Right renal cortex interstitium (tissue), 3 donors: ENCODE measurements at regions not wholly inside any gene's neighbourhood (a gene's known extent, or its start where the extent isn't known, plus 50 kb on each side); places are given as distances from the start of the nearest gene placed in this dataset.
"Not testable (repeated sequence)": the region's sequence is repeated elsewhere in the genome, so short reads cannot be mapped to it uniquely, and the experiment has no call there.

Source experiments
- DNase-seq, 3 donors: peaks; one replicate each; pipeline ENCODE4 v3.0.0-alpha.2; 2013; ENCODE audit warnings: low read depth in 3 of 3, low spot score in 2 of 3

DNA sequence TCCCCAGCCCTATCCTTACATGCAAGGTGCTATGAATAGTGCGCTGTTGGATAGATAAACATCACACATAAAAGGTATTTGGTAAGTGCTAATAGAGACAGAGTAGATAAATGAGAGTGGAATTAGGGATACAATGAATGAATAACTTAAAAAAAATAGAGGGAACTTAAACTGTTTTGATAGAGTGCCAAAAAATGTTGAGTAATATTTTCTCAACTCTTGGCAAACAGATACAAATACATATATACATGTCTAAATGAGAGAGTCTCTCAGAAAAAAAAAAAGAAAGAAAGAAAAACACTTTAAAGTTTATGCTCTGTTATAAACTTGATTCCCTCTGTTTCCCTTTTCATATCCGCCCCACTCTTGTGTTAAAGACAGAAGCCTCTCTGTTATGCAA lies 667.4 kb downstream of the ROBO2 start:
- DNase-seq: no peak

GRCh38 chr3:77709155-77709554 lies 669.3 kb downstream of the ROBO2 start:
- no peak for DNase-seq

DNA sequence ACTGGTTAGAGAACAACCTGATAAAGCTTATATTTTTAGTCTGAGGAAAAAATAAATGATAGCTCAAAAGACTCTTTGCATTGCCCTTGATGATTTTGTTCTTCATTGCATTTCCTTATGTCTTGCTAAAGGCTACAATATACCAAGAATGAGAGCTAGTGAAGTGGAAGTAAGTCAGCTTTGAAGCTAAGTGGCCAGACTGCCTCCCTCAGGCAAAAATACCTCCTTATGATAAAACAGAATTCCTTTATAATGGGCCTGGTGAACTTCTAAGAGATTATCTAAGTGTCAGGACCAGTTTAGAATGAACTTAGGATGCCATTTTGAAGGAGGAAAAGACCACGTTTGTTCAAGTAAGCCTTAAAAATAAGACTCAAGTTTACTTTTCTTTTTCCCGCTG lies 678.4 kb downstream of the ROBO2 start:
- DNase-seq: no peak

DNA sequence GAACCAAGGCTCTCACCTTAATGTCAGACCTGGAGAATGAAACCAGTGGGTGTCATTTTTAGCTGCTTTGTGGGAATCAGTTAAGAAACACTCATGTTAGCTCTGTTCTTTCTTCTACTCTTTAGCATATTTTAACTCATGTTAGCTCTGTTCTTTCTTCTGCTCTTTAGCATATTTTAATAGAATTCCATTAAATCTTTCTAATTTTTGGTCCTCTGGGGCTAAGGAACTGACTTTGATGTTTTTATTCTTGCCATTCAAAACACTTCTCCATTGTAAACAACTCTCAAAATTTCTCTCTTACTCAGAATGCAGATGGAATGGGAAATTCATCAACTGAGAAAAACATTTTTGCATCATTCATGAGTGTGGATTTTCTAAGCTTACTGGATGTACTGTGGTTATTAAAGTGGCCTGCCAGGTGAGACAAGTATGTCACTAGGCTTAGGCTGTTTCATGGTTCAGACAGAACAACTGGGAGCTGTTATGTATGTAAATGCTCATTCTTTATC lies 680.6 kb downstream of the ROBO2 start:
- no peak for DNase-seq

DNA sequence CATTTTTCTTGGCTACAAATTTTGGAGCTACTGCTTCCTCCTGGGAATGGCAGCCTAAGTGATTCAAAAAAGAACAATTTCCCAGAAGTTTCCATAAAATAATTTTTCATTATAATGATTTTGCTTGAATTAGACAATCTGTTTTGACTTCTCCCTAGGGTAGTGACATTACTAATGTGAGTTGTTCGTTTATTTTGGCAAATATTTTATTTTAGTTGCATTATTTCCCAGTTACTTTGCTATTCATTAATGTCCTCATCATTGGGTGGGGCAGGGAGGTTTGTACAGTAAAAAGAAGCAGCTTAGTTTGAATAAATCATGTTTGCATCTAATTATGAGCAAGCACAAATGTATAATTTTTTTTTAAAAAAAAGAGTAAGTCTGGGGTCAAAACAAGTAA lies 686.6 kb downstream of the ROBO2 start:
- no peak for DNase-seq

DNA sequence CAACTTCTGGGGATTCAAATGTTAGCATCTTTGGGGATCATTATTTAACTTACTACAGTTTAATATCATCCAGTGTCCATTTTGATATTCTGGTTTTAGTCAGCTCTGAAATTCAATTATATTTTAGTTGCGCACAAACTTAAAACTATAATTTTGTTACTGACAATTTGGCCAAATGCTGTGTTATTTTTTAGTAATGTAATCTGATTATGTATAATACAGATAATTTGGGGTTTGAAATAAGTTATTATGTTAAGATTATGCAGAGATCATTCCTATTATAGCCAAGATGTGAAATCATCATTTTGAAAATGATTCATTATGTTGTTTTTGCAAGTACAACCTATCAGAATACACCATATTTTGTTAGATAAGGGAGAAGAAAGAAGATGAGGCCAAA lies 706.1 kb downstream of the ROBO2 start:
- DNase-seq: no peak

DNA sequence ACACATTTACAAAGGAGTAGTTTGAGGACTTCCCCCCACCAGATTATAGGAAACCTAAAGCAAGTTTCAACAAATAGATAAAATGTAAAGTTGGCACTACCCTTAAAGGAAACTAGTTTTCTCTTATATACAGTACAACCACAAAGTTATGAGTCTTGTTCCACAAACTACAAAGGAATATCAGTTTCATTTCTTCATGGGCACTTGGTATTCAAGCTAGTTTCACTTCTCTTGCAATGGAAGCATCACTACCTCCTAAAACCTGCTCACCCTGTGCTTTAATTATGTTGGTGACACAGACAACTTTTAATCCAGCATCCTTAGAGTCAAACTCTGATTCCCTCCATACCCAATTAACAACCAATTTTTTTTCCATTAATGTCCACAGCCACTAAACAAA lies 707.0 kb downstream of the ROBO2 start:
- DNase-seq: no peak

GRCh38 chr3:77756397-77756975 lies 716.6 kb downstream of the ROBO2 start:
- DNase-seq: not testable (repeated sequence)

DNA sequence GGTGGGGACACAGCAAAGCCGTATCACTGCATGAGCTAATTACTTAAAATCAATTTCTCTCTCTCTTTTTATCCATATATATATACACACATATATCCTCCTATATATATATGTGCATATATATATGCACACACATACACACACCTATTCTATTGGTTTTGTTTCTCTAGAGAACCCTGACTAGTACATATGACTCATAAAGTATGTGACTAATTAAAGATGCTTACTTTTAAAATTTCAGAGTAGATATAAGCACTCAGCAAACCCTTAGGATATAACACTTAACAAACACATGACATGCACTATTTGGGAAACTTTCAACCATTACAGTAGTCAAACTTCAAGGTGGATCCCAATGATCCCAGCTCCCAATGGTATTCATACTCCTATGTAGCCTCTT lies 732.6 kb downstream of the ROBO2 start:
- no peak for DNase-seq

- no peak for DNase-seq
Observed at GRCh38 chr3:77773084-77773483, 733.2 kb downstream of the ROBO2 start.

- no peak for DNase-seq
Observed at GRCh38 chr3:77780278-77780996, 740.5 kb downstream of the ROBO2 start.

- DNase-seq: no peak
Observed at GRCh38 chr3:77786216-77786615, 746.3 kb downstream of the ROBO2 start.

- no peak for DNase-seq
Observed at GRCh38 chr3:77795013-77795412, 755.1 kb downstream of the ROBO2 start.

DNA sequence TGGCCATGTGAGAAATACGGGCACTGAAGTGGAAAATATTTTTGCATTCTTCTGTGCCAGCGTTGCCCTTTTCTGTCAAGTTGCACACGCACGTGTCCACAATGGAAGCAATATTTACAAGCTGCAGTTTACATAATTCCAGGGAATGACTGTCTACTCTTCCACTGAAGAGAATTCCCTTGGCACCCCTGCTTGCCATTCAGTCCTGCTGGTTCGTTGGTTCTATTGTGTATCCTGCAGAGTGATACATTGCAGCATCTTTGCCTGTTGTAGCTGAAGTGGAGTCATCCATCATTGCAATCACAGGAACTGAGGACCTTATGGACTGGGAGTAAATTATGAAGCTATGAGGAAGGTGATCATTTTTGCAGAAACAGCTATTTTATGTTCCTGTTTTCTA lies 759.4 kb downstream of the ROBO2 start:
- no peak for DNase-seq

DNA sequence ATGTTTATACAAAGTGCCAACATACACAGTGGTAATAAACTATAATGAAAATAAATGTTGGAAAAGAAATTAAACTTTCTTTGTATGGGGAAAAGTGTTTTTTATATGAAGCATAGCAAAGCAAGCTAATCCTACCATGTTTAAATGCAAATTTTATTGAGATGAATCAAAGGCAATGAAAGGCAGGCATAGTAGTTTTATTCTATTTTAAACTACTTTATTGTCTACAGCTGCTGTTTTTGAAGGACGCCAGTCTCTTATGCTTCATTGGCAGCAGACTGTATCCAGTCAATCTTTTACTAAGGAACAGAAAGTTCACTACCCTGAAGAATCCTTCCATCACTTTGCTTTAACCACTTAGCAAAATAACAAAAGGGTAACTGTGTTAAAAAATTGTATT lies 761.0 kb downstream of the ROBO2 start:
- no peak for DNase-seq

- DNase-seq: no peak
Observed at GRCh38 chr3:77807312-77807711, 767.4 kb downstream of the ROBO2 start.

DNA sequence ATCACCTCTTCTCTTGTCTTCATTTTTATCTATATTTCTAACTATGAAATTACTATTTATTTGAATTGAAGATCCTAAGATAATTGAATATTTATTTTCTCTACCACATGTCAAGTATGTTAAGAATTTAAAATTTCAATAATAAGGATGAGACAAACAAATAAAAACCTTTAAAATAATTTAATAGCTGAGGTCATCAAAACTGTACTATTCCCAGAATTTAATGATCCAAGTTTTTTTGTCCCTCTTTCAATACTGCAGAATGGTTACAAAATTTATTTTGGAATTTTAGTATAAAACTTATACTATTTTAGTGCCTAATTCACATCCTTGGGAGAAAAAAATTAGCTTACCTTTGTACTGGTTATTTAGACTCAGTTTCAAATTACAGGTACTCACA lies 774.9 kb downstream of the ROBO2 start:
- DNase-seq: no peak

- DNase-seq: no peak
Observed at GRCh38 chr3:77815467-77815866, 775.6 kb downstream of the ROBO2 start.

DNA sequence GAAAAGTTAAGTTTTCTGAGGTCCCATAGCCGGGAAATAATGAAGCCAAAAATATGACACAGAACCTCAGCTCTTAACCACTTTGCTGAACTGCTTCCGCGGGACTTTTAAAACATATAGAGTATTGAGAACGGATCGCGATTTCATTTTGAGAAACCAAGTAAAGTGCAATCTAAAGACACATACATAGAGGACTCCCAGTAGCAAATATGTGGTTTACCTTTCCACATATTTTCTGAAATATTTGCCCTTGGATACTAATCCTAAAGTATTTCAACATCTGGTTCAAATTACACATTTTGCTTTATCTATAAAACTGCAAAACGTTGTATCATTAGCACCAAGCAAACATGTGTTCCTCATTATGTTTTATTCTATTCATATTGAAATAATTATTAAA lies 776.5 kb downstream of the ROBO2 start:
- no peak for DNase-seq

DNA sequence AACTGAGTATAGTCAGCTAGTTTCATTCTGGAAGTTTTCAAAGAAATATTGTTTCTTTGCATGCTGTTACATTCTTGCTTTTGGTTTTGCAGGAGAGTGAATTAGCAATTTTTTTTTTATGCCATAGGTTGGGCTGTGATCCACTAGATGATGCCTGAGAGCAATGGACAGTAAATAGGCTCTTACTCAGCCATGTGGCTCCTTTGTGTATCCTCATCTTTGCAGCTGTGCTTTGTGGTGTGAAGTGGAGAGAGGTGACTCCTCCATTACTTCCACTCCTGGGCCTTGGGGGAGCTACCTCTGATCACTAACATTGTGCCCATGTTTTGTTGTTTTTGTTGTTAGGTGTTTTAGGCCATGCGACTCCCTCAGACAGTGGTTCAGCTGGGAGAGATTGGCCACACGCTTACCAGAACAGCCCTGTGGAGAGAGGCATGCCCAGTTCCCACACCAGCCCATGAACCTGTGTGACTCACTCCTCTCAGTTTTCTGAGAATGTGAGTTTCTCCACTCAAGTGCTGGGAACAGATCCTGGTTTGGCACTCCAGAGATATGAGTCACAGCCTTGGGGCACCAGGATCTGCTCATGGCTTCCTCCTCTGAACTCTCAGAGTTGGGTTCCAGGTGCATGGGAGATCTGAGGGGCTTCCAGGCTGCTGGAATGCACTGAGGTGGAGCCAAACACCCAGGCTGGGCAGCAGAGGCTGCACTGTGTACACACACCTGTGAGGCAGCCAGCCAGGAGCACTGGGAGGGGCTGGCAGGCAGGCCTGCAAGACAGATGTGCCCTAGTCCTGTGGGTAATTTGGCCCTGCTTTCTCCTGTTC lies 785.3 kb downstream of the ROBO2 start:
- DNase-seq: no peak

GRCh38 chr3:77835921-77836320 lies 796.0 kb downstream of the ROBO2 start:
- no peak for DNase-seq
